ENCODE measurements at regions not wholly inside any gene's neighbourhood (a gene's known extent, or its start where the extent isn't known, plus 50 kb on each side); places are given as distances from the start of the nearest gene placed in this dataset.
A peak's percentile ranks its signal among the peaks of the same experiment; 100 is the strongest.

GRCh38 chr1:29383746-29384371, 147.5 kb downstream of the PTPRU start:
- Histone ChIP-seq H4K20me1 (ENCODE audit: insufficient read depth) (no peaks in the 10 kb centered on the region), H3K9me2 (ENCODE audit: insufficient read depth, low read length) (no peaks in the 10 kb centered on the region), H3K36me3 (ENCODE audit: insufficient read depth, low read length) (no peaks in the 10 kb centered on the region), H3F3A (ENCODE audit: insufficient read depth, low read length, poor library complexity, severe bottlenecking) (no peaks in the 10 kb centered on the region), H3K79me2 (replicated peaks; ENCODE audit: insufficient read depth, low read length) (no peaks in the 10 kb centered on the region), H3K9me3 (ENCODE audit: low read length) (peaks cover 4% of the 10 kb centered on the region), H2AFZ (ENCODE audit: low read depth, low read length) (peak overlapping the region; percentile 40), H3K4me3 (ENCODE audit: low read length) (no peak overlapping the region), H3K27me3 (ENCODE audit: insufficient read depth, low read depth, low read length) (no peaks in the 10 kb centered on the region), H3K27ac (ENCODE audit: low read length) (peak overlapping the region; percentile 50), H3K9ac (ENCODE audit: low read length) (peak overlapping the region; percentile 49), H3K4me2 (ENCODE audit: low read length) (peak overlapping the region; percentile 30)
- TF ChIP-seq SMC3 (conservative IDR thresholded peaks at IDR 0.05; ENCODE audit: poor library complexity), result peak; percentile 1
- TF ChIP-seq POLR2AphosphoS5 (IDR thresholded peaks at IDR 0.05), result no peak

- H3F3A ChIP-seq (ENCODE audit: insufficient read depth, low read length, poor library complexity, severe bottlenecking), result no peaks in the 10 kb centered on the region
- no peaks in the 10 kb centered on the region for H4K20me1 ChIP-seq (ENCODE audit: insufficient read depth)
- H3K9ac ChIP-seq (ENCODE audit: low read length), result peak overlapping the region; percentile 49
- H2AFZ ChIP-seq (ENCODE audit: low read depth, low read length), result peak overlapping the region; percentile 40
- peaks cover 8% of the 10 kb centered on the region for H3K9me3 ChIP-seq (ENCODE audit: low read length)
- peak overlapping the region; percentile 50 for H3K27ac ChIP-seq (ENCODE audit: low read length)
- TF ChIP-seq POLR2AphosphoS5 (IDR thresholded peaks at IDR 0.05), result no peak
- no peak for TF ChIP-seq MXI1 (conservative IDR thresholded peaks at IDR 0.05; ENCODE audit: poor library complexity, severe bottlenecking)
- TF ChIP-seq RAD21 (conservative IDR thresholded peaks at IDR 0.05), result no peak
- no peak for TF ChIP-seq CTCF (IDR thresholded peaks at IDR 0.05; ENCODE audit: poor library complexity, severe bottlenecking)
- no peak for TF ChIP-seq TAF1 (IDR thresholded peaks at IDR 0.05; ENCODE audit: low read depth)
- peak; percentile 21 for TF ChIP-seq SMC3 (conservative IDR thresholded peaks at IDR 0.05; ENCODE audit: poor library complexity)
- TF ChIP-seq EP300 (conservative IDR thresholded peaks at IDR 0.05; ENCODE audit: poor library complexity, severe bottlenecking), result peak; percentile 14
- TF ChIP-seq REST (IDR thresholded peaks at IDR 0.05; ENCODE audit: borderline replicate concordance), result peak; percentile 13
- TF ChIP-seq EZH2 (IDR thresholded peaks at IDR 0.05; ENCODE audit: borderline replicate concordance, insufficient read depth, low read length, poor library complexity, severe bottlenecking), result no peak
- H3K79me2 ChIP-seq (replicated peaks; ENCODE audit: insufficient read depth, low read length), result no peaks in the 10 kb centered on the region
- H3K4me3 ChIP-seq (ENCODE audit: low read length), result peak overlapping the region; percentile 2
- peak overlapping the region; percentile 30 for H3K4me2 ChIP-seq (ENCODE audit: low read length)
- no peaks in the 10 kb centered on the region for H3K36me3 ChIP-seq (ENCODE audit: insufficient read depth, low read length)
- H3K9me2 ChIP-seq (ENCODE audit: insufficient read depth, low read length), result no peaks in the 10 kb centered on the region
- no peaks in the 10 kb centered on the region for H3K27me3 ChIP-seq (ENCODE audit: insufficient read depth, low read depth, low read length)
Measured at GRCh38 chr1:29382851-29383745, 146.8 kb downstream of the PTPRU start.

Data from neural cell (in vitro differentiated cells).